NOMO-1 treated with DMSO at 0.1 percent for 48 hours (cell line): ENCODE measurements at regions not wholly inside any gene's neighbourhood (a gene's known extent, or its start where the extent isn't known, plus 50 kb on each side); places are given as distances from the start of the nearest gene placed in this dataset.

Experiments used
- DNase-seq: peaks from one replicate; lab custom pipeline; 2025; ENCODE audit not compliant: unreplicated experiment; lab: John Stamatoyannopoulos, UW

DNA sequence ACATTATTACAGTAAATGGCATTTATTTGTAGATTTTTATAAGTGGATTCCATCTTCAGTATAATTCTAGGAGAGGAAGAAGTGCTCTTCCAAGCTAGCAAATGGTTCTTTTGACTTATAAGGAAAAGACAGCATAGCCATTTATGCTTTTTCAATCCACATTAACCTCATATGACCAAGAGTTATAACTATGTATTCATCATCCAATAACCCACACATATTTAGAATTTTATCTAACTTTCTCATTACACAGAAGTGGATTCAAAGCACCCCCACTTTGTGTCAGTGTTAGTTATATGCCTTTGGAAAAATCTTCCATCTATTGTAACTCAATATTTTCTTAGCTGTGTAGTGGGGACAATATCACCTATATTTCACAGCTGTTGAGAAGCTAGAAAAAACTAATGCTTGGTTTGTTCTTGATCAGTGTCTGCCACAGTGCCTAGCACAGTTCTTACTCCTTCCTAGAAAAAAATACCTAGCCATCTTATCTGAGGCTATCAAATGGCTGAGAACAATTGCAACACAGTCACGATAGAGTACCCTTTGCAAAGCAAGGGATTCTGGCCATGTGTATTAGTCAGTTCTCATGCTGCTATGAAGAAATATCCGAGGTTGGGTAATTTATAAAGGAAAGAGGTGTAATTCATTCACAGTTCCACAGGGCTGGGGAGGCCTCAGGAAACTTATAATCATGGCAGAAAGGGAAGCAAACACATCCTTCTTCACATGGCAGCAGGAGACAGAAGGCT lies 986.3 kb downstream of the TFAP2A start:
- no peak for DNase-seq

GRCh38 chr6:9422138-9422537 lies 986.8 kb upstream of the SLC35B3 start:
- no peak for DNase-seq

- no peak for DNase-seq
These were observed 985.1 kb upstream of the SLC35B3 start for GRCh38 chr6:9420316-9421015.

DNA sequence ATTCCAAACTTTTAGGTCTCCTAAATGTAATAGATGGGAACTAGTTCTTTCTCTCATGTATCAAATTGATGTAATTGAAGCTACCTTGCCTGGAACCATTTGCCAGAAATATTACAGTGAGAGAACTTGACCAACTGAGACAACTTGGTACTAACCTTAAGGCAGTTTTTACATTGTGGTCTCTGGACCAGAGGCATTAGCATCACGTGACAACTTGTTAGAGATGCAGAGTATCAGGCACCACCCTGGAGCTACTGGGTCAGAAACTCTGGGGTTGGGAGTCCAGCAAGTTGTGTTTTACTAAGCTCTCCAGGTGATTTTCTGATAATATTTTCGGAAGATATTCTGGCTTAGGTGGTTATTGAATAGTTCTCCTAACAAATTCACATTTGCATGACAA lies 982.1 kb upstream of the SLC35B3 start:
- DNase-seq, result no peak

- DNase-seq, result peak; percentile 41
These were observed 977.7 kb upstream of the SLC35B3 start for GRCh38 chr6:9412951-9413559.

GRCh38 chr6:9409126-9409525 lies 973.8 kb upstream of the SLC35B3 start:
- no peak for DNase-seq

GRCh38 chr6:9408402-9409117 lies 973.2 kb upstream of the SLC35B3 start:
- no peak for DNase-seq

DNA sequence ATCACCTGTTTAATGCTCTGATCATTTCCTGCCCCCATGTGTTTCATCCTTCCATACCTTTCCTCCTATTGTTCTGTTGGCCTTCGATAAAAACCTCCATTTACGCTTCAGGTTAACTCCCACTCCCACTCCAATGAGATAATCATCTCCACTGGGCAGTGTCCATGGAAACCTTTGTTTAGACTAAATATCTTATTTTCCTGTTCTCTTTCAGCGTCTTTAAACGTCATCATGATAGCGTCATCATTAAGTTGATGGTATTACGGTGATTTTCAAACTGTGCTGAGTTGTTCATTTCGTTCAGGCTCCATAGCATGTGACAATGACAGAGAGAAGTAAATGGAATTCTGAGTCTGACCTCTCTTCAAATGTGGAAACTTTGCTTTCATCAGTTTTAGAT lies 970.5 kb upstream of the SLC35B3 start:
- DNase-seq, result no peak

DNA sequence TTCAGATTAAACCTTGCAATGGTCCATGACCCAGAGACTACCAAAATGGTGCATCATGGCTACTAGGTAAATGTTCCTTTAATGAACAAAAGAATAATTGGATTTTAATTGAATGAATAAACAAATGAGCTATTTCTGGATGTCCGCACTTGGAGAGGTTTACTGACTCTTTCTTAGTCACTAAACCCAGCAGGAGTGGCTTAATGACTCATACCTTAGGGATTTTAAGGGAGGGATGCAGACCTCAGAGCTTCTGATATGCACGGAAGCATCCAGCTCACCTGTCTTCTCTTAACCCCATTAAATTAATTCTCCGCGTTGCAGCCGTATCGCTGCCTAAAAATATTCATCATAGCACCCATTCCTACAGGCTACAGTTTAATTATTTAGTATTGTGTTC lies 970.0 kb upstream of the SLC35B3 start:
- no peak for DNase-seq

DNA sequence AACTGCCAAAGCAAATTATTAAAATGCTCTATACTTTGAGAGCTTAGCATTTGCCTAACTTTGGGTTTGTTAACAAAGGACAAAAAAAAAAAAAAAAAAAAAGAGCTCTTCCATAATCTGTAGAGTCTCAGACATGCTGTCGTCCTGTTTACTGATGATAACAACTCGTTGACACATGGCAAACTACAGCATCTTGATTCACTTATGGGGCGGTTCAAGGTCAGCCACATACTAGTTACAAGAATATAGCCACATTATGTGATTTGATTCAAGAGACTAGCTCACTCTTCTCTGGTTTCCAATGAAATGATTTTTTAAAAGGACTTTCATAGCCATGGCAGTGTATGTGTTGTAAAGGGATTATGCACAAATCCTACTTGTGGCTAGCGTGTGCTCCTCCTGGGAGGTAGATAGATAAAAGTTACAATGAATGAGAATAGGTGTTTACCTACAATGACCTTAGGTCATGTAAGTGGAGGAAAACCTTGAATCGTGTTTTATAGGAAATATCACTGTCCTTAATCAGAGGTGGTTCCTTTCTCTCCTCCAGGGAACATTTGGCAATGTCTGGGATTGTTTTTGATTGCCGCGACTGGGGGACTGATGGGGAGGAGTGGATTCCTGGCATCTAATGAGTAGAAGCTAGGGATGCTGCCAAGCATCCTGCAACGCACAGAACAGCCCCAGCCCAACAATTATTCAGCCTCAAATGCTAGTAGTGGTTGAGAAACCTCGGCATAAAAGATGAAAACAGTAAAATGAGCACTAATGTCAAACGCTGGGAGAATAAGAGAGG lies 969.2 kb upstream of the SLC35B3 start:
- DNase-seq, result no peak

- no peak for DNase-seq
These were observed 968.4 kb upstream of the SLC35B3 start for GRCh38 chr6:9403736-9404135.

GRCh38 chr6:9401960-9402359 lies 966.6 kb upstream of the SLC35B3 start:
- no peak for DNase-seq

DNA sequence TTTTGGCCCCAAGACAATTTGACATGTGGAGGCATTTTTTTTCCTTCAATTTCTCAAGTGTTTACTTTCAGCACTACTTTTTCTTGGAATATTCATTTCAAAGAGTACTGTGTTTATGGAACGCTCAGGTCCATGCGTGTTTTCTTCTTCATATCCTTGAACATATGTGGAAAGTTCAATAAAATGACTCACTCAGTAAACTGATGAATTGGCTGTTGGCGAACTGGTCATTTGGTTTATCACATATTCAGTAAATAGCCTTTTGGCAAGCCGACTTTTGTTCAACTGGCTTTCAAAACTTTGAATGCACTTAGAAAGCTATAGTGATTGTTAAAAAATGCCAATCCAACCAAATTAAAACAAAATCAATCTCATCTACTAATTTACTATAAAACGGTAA lies 964.6 kb upstream of the SLC35B3 start:
- no peak for DNase-seq

- no peak for DNase-seq
These were observed 963.5 kb upstream of the SLC35B3 start for GRCh38 chr6:9398767-9399373.

DNA sequence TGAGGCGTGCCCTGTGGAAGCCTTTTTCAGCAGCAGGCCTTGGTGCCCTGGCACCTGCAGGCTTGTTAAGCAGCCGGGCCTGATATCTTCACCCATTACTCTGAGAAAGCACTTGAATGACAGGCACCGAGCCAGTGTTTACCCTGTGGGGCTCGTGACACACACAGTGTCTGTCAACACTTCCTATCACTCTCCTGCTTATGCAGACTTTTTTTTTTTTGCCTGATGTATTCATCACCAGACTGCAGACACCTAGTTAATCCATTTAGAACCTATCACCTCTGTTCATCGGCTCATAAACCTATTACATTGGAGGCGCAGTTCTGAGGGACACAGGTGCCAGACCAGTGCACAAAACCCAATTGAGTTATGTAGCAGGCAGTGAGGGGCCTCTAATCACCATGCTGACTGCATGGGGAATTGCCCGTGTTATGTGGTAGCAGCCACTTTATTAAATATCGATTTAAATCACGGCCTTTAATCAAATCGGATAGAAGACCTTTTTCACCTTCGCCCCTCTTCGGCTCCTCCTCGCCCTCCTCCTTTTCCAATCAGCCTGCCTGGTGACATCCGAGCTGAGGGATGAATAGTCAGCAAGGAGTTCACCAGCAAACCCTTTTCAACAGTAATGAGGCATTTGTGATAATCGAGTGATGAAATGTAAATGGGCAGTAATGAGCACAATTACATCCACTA lies 962.9 kb upstream of the SLC35B3 start:
- DNase-seq, result no peak

GRCh38 chr6:9388596-9388995 lies 953.3 kb upstream of the SLC35B3 start:
- DNase-seq, result no peak

DNA sequence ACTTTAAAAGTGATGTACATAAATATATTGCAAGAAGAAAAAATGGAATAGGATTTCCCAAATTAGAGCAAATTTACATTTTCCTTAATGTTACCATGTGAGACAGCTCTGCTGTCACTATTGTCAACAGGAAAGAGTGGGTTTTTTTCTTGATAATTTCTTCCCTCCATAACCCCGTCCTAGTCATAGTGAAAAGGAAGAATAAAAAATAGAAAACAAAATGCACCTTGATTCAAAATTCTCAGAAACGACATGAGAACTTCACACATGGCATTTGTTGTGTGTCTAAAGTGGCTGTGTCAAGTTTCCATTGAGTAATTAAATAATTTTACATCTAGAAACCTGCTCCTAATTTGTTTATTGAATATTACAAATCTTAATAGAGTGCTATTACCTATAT lies 945.2 kb upstream of the SLC35B3 start:
- DNase-seq, result no peak

DNA sequence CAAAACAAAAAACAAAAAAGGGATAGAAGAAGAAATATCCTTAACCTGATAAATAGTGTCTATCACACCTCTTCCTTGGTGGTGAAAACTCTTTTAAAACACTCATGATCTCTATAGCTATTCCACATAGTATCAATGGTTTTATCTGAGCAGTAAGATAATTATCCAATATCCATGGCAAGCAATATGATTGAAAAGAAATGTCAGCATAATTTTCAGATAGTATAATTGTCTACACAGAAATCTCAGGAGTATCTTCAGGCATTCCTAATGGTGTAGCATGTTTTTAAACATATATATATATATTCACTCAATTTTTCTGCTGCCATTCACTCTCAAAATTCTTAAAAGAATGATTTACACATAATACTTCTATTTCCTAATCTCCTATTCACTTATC lies 938.0 kb upstream of the SLC35B3 start:
- DNase-seq, result no peak

DNA sequence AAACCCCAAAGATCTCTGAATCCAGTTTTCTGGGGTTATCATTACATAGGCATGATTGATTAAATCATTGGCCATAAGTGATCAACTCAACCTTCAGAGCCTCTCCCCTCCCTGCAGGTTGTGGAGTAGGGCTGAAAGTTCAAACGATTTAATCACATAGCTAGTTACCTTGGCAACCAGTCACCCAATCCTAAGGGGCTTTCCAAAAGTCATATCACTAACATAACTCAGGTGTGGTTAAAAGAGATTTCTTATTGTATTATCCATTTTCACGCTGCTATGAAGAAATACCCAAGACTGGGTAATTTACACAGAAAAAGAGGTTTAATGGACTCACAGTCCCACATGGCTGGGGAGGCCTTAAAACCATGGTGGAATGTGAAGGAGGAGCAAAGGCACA lies 935.1 kb upstream of the SLC35B3 start:
- DNase-seq, result no peak

DNA sequence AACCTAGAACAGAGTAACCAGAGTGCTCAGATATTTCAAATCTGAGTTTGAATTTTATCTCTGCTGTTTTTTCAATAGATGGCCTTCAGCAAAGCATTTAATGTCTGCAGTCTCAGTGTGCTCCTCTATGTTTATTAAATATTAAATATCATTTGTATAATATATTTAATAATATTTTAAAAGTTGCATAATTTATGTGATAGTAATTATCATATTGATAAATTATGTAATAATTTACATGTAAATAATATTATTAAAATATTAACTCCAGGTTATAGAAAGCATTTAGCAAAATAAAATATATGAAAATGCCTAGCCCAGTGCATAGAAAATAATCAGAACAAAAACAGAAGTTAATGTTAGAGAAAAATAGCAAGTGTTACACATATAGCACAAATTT lies 930.0 kb upstream of the SLC35B3 start:
- DNase-seq, result no peak
